Peyer's patch (tissue), 4 donors: ENCODE measurements at regions not wholly inside any gene's neighbourhood (a gene's known extent, or its start where the extent isn't known, plus 50 kb on each side); places are given as distances from the start of the nearest gene placed in this dataset.

Experiments used
- DNase-seq, 3 donors: peaks; one replicate each; pipeline ENCODE4 v3.0.0-alpha.2; 2017 to 2019
- H3K27ac ChIP-seq, 4 donors: fragments of 200-600 bp; sonication (generic); one replicate each; pipeline ENCODE4 v1.5.1; 2016 to 2019
- H3K27me3 ChIP-seq, 2 donors: fragments of 200-600 bp; sonication (generic); one replicate each; pipeline ENCODE4 v1.5.1; 2019
- H3K36me3 ChIP-seq, 3 donors: fragments of 200-600 bp; sonication (generic); one replicate each; pipeline ENCODE4 v1.5.1; 2016 to 2019
- H3K4me1 ChIP-seq, 4 donors: fragments of 200-600 bp; sonication (generic); one replicate each; pipeline ENCODE4 v1.5.1; 2016 to 2019
- H3K4me3 ChIP-seq, 4 donors: fragments of 200-600 bp; sonication (generic); 1 replicate in 3 of 4; 2 replicates in 1 of 4; pipeline ENCODE4 v1.5.1; 2016 to 2019; ENCODE audit warnings: mild to moderate bottlenecking in 1 of 4
- H3K9me3 ChIP-seq, 4 donors: fragments of 200-600 bp; sonication (generic); one replicate each; pipeline ENCODE4 v1.5.1; 2016 to 2019; ENCODE audit warnings: mild to moderate bottlenecking in 1 of 4
- CTCF ChIP-seq, 6 experiments: fragments of 450-650 bp in 4 of 6; fragments of 200-600 bp in 2 of 6; sonication (generic) in 1 of 6; IDR thresholded peaks; one replicate each; pipeline ENCODE4 v1.5.1; 2017 to 2019; ENCODE audit warnings: antibody characterized with exemption in 6 of 6, mild to moderate bottlenecking in 3 of 6, moderate library complexity in 1 of 6
- POLR2A ChIP-seq, 2 donors: fragments of 450-650 bp; IDR thresholded peaks; one replicate each; pipeline ENCODE4 v1.5.1; 2017; ENCODE audit warnings: antibody characterized with exemption in 2 of 2, mild to moderate bottlenecking in 2 of 2, moderate library complexity in 2 of 2

- no peaks in the 10 kb centered on the region for H3K27me3 ChIP-seq
- H3K4me1 ChIP-seq: no peaks in the 10 kb centered on the region
- no peaks in the 10 kb centered on the region for H3K36me3 ChIP-seq
- H3K4me3 ChIP-seq: no peak overlapping the region
- no peak for DNase-seq
- TF ChIP-seq POLR2A (IDR thresholded peaks at IDR 0.05): no peak
- peak in 2 of 6 experiments; percentile 8 to 20 for TF ChIP-seq CTCF (IDR thresholded peaks at IDR 0.05)
- H3K9me3 ChIP-seq: no peaks in the 10 kb centered on the region
- H3K27ac ChIP-seq: no peak overlapping the region
Observed at GRCh38 chr7:45984386-45985295, 63.6 kb upstream of the IGFBP3 start.

- H3K9me3 ChIP-seq: no peaks in the 10 kb centered on the region
- no peak for TF ChIP-seq CTCF (IDR thresholded peaks at IDR 0.05)
- peaks cover 0 to under 1% (median 0%) of the 10 kb centered on the region in 4 donors for H3K4me1 ChIP-seq
- H3K4me3 ChIP-seq: no peak overlapping the region
- DNase-seq: no peak
- H3K36me3 ChIP-seq: no peaks in the 10 kb centered on the region
- H3K27me3 ChIP-seq: no peaks in the 10 kb centered on the region
- H3K27ac ChIP-seq: no peak overlapping the region
Observed at GRCh38 chr7:45983720-45984255, 62.7 kb upstream of the IGFBP3 start.

- Histone ChIP-seq H3K27ac (no peak overlapping the region), H3K9me3 (no peaks in the 10 kb centered on the region), H3K4me3 (no peak overlapping the region), H3K4me1 (peaks cover 0 to 7% (median 0%) of the 10 kb centered on the region in 4 donors), H3K27me3 (no peaks in the 10 kb centered on the region), H3K36me3 (no peaks in the 10 kb centered on the region)
- DNase-seq: no peak
- TF ChIP-seq POLR2A (IDR thresholded peaks at IDR 0.05) (no peak), CTCF (IDR thresholded peaks at IDR 0.05) (no peak)
Observed at GRCh38 chr7:45982907-45983719, 62.0 kb upstream of the IGFBP3 start.

GRCh38 chr7:45982132-45982531, 61.1 kb upstream of the IGFBP3 start:
- Histone ChIP-seq H3K27me3 (no peaks in the 10 kb centered on the region), H3K9me3 (no peaks in the 10 kb centered on the region), H3K27ac (no peak overlapping the region), H3K4me3 (no peak overlapping the region), H3K36me3 (no peaks in the 10 kb centered on the region), H3K4me1 (peaks cover 0 to 11% (median 0%) of the 10 kb centered on the region in 4 donors)
- DNase-seq: no peak
- TF ChIP-seq CTCF (IDR thresholded peaks at IDR 0.05) (no peak), POLR2A (IDR thresholded peaks at IDR 0.05) (no peak)

GRCh38 chr7:45980973-45981372, 59.9 kb upstream of the IGFBP3 start:
- H3K4me1 ChIP-seq: peaks cover 0 to 11% (median 0%) of the 10 kb centered on the region in 4 donors
- no peak overlapping the region for H3K27ac ChIP-seq
- H3K27me3 ChIP-seq: no peaks in the 10 kb centered on the region
- H3K4me3 ChIP-seq: no peak overlapping the region
- H3K9me3 ChIP-seq: no peaks in the 10 kb centered on the region
- no peak for TF ChIP-seq CTCF (IDR thresholded peaks at IDR 0.05)
- no peak for TF ChIP-seq POLR2A (IDR thresholded peaks at IDR 0.05)
- no peak for DNase-seq
- no peaks in the 10 kb centered on the region for H3K36me3 ChIP-seq
